ENCODE measurements at regions not wholly inside any gene's neighbourhood (a gene's known extent, or its start where the extent isn't known, plus 50 kb on each side); places are given as distances from the start of the nearest gene placed in this dataset.

- TF ChIP-seq ZNF639 (CRISPR knock-in tag; conservative IDR thresholded peaks at IDR 0.05) (no peak), ZNF317 (CRISPR knock-in tag; IDR thresholded peaks at IDR 0.05) (no peak)
Observed at GRCh38 chr4:58679886-58680285, 1569.7 kb upstream of the IGFBP7 start (continued).

- in situ Hi-C loops (cut with HindIII; ENCODE audit: extremely low pct_ligation_motif_present, low pct_unique_long_range_greater_than_20kb) (no loop called here), intact Hi-C loops (cut with micrococcal nuclease; ENCODE audit: unreplicated experiment) (no loop called here)
- no peak overlapping the region for H2AFZ ChIP-seq (ENCODE audit: low read length)
- H3K9ac ChIP-seq (ENCODE audit: insufficient read depth, low read depth, low read length): no peak overlapping the region
- WGBS (ENCODE audit: low lambda C conversion rate): 1% methylated on average over 2 of the region's 2 CpGs
- H3K4me3 ChIP-seq (replicated peaks in 1 of 3; ENCODE audit: insufficient read depth in 1 of 3, low read depth in 2 of 3, low read length in 3 of 3): no peak overlapping the region
- no peaks in the 10 kb centered on the region; a peak in 1 of 5 replicates for H3K27me3 ChIP-seq (ENCODE audit: control insufficient read depth in 1 of 2, insufficient read depth in 2 of 2, low read length in 2 of 2)
- H3K27ac ChIP-seq (ENCODE audit: extremely low read length, insufficient read depth, low read length): no peak overlapping the region
- no TSS peak for BruUV-seq (replicated peaks)
- no peaks in the 10 kb centered on the region for H4K20me1 ChIP-seq (ENCODE audit: insufficient read depth, low read length)
- no peaks in the 10 kb centered on the region for H3K36me3 ChIP-seq (replicated peaks in 1 of 2; ENCODE audit: control insufficient read depth in 1 of 2, insufficient read depth in 2 of 2, low read length in 2 of 2)
- no peak overlapping the region for H3K4me2 ChIP-seq (ENCODE audit: low read depth, low read length)
- DNase-seq (ENCODE audit: low spot score): no peak
- ChIA-PET CTCF (ENCODE audit: low intra/inter-chr PET ratio, low total read pairs) (no interaction called here), POLR2A (no interaction called here)
- no peaks in the 10 kb centered on the region for H3K4me1 ChIP-seq (ENCODE audit: insufficient read depth, low read length)
- peaks cover 53% of the 10 kb centered on the region for H3K9me3 ChIP-seq (ENCODE audit: low read length)
- H3K79me2 ChIP-seq (ENCODE audit: insufficient read depth, low read length): no peaks in the 10 kb centered on the region
- no peak for FAIRE-seq
- ATAC-seq: no peak
- TF ChIP-seq ZBTB14 (CRISPR knock-in tag; IDR thresholded peaks at IDR 0.05): no peak
- no peak for TF ChIP-seq CCAR2 (optimal IDR thresholded peaks at IDR 0.05; ENCODE audit: low read depth, low read length)
- no peak for TF ChIP-seq ZNF318 (CRISPR knock-in tag; IDR thresholded peaks at IDR 0.05)
- no peak for TF ChIP-seq ZNF234 (CRISPR knock-in tag; conservative IDR thresholded peaks at IDR 0.05)
- TF ChIP-seq IRF1 (CRISPR knock-in tag; IDR thresholded peaks at IDR 0.05; ENCODE audit: low read depth): no peak
- TF ChIP-seq RBM22 (optimal IDR thresholded peaks at IDR 0.05; ENCODE audit: low read length): no peak
- TF ChIP-seq ZNF547 (CRISPR knock-in tag; IDR thresholded peaks at IDR 0.05): no peak
- TF ChIP-seq ZKSCAN1 (IDR thresholded peaks at IDR 0.05; ENCODE audit: low read length): no peak
- TF ChIP-seq ZNF83 (CRISPR knock-in tag; IDR thresholded peaks at IDR 0.05; ENCODE audit: borderline replicate concordance): no peak
- no peak for TF ChIP-seq MTA3 (CRISPR knock-in tag; IDR thresholded peaks at IDR 0.05)
- no peak for TF ChIP-seq ZNF3 (CRISPR knock-in tag; IDR thresholded peaks at IDR 0.05)
- TF ChIP-seq ZBTB7B (CRISPR knock-in tag; IDR thresholded peaks at IDR 0.05): no peak
Observed at GRCh38 chr4:58679051-58679450, 1568.9 kb upstream of the IGFBP7 start.

Data from HepG2 (cell line).